Left renal cortex interstitium (tissue), 4 donors: ENCODE measurements at regions not wholly inside any gene's neighbourhood (a gene's known extent, or its start where the extent isn't known, plus 50 kb on each side); places are given as distances from the start of the nearest gene placed in this dataset.
"Not testable (repeated sequence)": the region's sequence is repeated elsewhere in the genome, so short reads cannot be mapped to it uniquely, and the experiment has no call there.

Experiments used
- DNase-seq, 4 donors: peaks; one replicate each; pipeline ENCODE4 v3.0.0-alpha.2; 2013; ENCODE audit warnings: low read depth in 4 of 4, low spot score in 2 of 4, missing footprints in 1 of 4

- DNase-seq, result peak in 1 of 4 donors; percentile 33
These were observed 307.0 kb upstream of the ROPN1 start for GRCh38 chr3:124298951-124299350.

GRCh38 chr3:124299831-124300230, 307.9 kb upstream of the ROPN1 start:
- DNase-seq, result no peak

- DNase-seq, result no peak
These were observed 308.5 kb upstream of the ROPN1 start for GRCh38 chr3:124300416-124300815.

- no peak for DNase-seq
These were observed 311.5 kb upstream of the ROPN1 start for GRCh38 chr3:124303305-124303910.

- DNase-seq, result no peak
These were observed 314.7 kb upstream of the ROPN1 start for GRCh38 chr3:124306665-124307064.

- DNase-seq, result no peak
These were observed 321.7 kb upstream of the ROPN1 start for GRCh38 chr3:124313621-124314020.

GRCh38 chr3:124315215-124316033, 323.5 kb upstream of the ROPN1 start:
- DNase-seq, result no peak

- DNase-seq, result no peak
These were observed 324.0 kb upstream of the ROPN1 start for GRCh38 chr3:124316034-124316287.

GRCh38 chr3:124318014-124318413, 326.1 kb upstream of the ROPN1 start:
- DNase-seq, result no peak

- DNase-seq, result no peak
These were observed 326.7 kb upstream of the ROPN1 start for GRCh38 chr3:124318656-124319055.

- DNase-seq, result no peak
These were observed 329.1 kb upstream of the ROPN1 start for GRCh38 chr3:124320976-124321375.

- DNase-seq, result no peak
These were observed 330.5 kb upstream of the ROPN1 start for GRCh38 chr3:124322309-124322880.

- no peak for DNase-seq
These were observed 331.0 kb upstream of the ROPN1 start for GRCh38 chr3:124322966-124323365.

GRCh38 chr3:124325248-124325647, 333.3 kb upstream of the ROPN1 start:
- no peak for DNase-seq

GRCh38 chr3:124329723-124330122, 337.8 kb upstream of the ROPN1 start:
- DNase-seq, result no peak

- no peak for DNase-seq
These were observed 342.2 kb upstream of the ROPN1 start for GRCh38 chr3:124333931-124334640.

GRCh38 chr3:124336067-124336656, 344.2 kb upstream of the ROPN1 start:
- no peak for DNase-seq

GRCh38 chr3:124345845-124346244, 353.9 kb upstream of the ROPN1 start:
- no peak for DNase-seq

GRCh38 chr3:124346487-124346886, 354.6 kb upstream of the ROPN1 start:
- DNase-seq, result no peak

- no peak for DNase-seq
These were observed 355.5 kb upstream of the ROPN1 start for GRCh38 chr3:124347418-124347817.

GRCh38 chr3:124348555-124348954, 356.6 kb upstream of the ROPN1 start:
- DNase-seq, result not testable (repeated sequence)
